COR-L47 (cell line): ENCODE measurements at regions not wholly inside any gene's neighbourhood (a gene's known extent, or its start where the extent isn't known, plus 50 kb on each side); places are given as distances from the start of the nearest gene placed in this dataset.
A peak's percentile ranks its signal among the peaks of the same experiment; 100 is the strongest.

Source experiments
- DNase-seq: peaks from one replicate; lab custom pipeline; 2025; lab: John Stamatoyannopoulos, UW

- DNase-seq: no peak
Measured at GRCh38 chr11:109749476-109749875, 327.5 kb downstream of the C11orf87 start.

- DNase-seq: no peak
Measured at GRCh38 chr11:109750964-109751363, 329.0 kb downstream of the C11orf87 start.

GRCh38 chr11:109752212-109752825 is 330.3 kb downstream of the C11orf87 start:
- DNase-seq: no peak

- DNase-seq: no peak
Measured at GRCh38 chr11:109756521-109756920, 334.5 kb downstream of the C11orf87 start.

- DNase-seq: no peak
Measured at GRCh38 chr11:109756951-109757350, 335.0 kb downstream of the C11orf87 start.

GRCh38 chr11:109762546-109762945 is 330.6 kb upstream of the ZC3H12C start:
- no peak for DNase-seq

GRCh38 chr11:109765709-109766311 is 327.4 kb upstream of the ZC3H12C start:
- no peak for DNase-seq

GRCh38 chr11:109769858-109770257 is 323.3 kb upstream of the ZC3H12C start:
- no peak for DNase-seq

GRCh38 chr11:109770323-109770722 is 322.9 kb upstream of the ZC3H12C start:
- DNase-seq: no peak

- peak; percentile 93 for DNase-seq
Measured at GRCh38 chr11:109772892-109773291, 320.3 kb upstream of the ZC3H12C start.

- no peak for DNase-seq
Measured at GRCh38 chr11:109775686-109776085, 317.5 kb upstream of the ZC3H12C start.

GRCh38 chr11:109783014-109783413 is 310.2 kb upstream of the ZC3H12C start:
- DNase-seq: no peak

- peak; percentile 74 for DNase-seq
Measured at GRCh38 chr11:109783840-109784239, 309.4 kb upstream of the ZC3H12C start.

- DNase-seq: peak; percentile 13
Measured at GRCh38 chr11:109784536-109784935, 308.7 kb upstream of the ZC3H12C start.

- peak; percentile 74 for DNase-seq
Measured at GRCh38 chr11:109785198-109785597, 308.0 kb upstream of the ZC3H12C start.

GRCh38 chr11:109785714-109786113 is 307.5 kb upstream of the ZC3H12C start:
- no peak for DNase-seq

- DNase-seq: no peak
Measured at GRCh38 chr11:109788948-109789490, 304.2 kb upstream of the ZC3H12C start.

GRCh38 chr11:109789901-109790300 is 303.3 kb upstream of the ZC3H12C start:
- DNase-seq: no peak

- DNase-seq: no peak
Measured at GRCh38 chr11:109791337-109791736, 301.9 kb upstream of the ZC3H12C start.

- DNase-seq: no peak
Measured at GRCh38 chr11:109794501-109794900, 298.7 kb upstream of the ZC3H12C start.

GRCh38 chr11:109795234-109795633 is 298.0 kb upstream of the ZC3H12C start:
- no peak for DNase-seq

GRCh38 chr11:109796253-109796652 is 296.9 kb upstream of the ZC3H12C start:
- no peak for DNase-seq

- DNase-seq: no peak
Measured at GRCh38 chr11:109798521-109798920, 294.7 kb upstream of the ZC3H12C start.

GRCh38 chr11:109799604-109800003 is 293.6 kb upstream of the ZC3H12C start:
- DNase-seq: no peak
